GM12873 (cell line): ENCODE measurements at regions not wholly inside any gene's neighbourhood (a gene's known extent, or its start where the extent isn't known, plus 50 kb on each side); places are given as distances from the start of the nearest gene placed in this dataset.

ENCODE experiments used
- TF ChIP-seq, protein P1 (sequence below): IDR thresholded peaks from 2 replicates; pipeline ENCODE4 v1.5.1; 2012; ENCODE audit warnings: low read depth, mild to moderate bottlenecking, moderate library complexity, low read length, control low read depth; ENCODE audit not compliant: insufficient read depth; ENCODE audit errors: missing control alignments

GRCh38 chr9:13728917-13729811 lies 449.7 kb upstream of the MPDZ start:
- TF ChIP-seq, protein P1, sequence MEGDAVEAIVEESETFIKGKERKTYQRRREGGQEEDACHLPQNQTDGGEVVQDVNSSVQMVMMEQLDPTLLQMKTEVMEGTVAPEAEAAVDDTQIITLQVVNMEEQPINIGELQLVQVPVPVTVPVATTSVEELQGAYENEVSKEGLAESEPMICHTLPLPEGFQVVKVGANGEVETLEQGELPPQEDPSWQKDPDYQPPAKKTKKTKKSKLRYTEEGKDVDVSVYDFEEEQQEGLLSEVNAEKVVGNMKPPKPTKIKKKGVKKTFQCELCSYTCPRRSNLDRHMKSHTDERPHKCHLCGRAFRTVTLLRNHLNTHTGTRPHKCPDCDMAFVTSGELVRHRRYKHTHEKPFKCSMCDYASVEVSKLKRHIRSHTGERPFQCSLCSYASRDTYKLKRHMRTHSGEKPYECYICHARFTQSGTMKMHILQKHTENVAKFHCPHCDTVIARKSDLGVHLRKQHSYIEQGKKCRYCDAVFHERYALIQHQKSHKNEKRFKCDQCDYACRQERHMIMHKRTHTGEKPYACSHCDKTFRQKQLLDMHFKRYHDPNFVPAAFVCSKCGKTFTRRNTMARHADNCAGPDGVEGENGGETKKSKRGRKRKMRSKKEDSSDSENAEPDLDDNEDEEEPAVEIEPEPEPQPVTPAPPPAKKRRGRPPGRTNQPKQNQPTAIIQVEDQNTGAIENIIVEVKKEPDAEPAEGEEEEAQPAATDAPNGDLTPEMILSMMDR = no peak

GRCh38 chr9:13728131-13728530 lies 448.6 kb upstream of the MPDZ start:
- TF ChIP-seq, protein P1 = no peak

DNA sequence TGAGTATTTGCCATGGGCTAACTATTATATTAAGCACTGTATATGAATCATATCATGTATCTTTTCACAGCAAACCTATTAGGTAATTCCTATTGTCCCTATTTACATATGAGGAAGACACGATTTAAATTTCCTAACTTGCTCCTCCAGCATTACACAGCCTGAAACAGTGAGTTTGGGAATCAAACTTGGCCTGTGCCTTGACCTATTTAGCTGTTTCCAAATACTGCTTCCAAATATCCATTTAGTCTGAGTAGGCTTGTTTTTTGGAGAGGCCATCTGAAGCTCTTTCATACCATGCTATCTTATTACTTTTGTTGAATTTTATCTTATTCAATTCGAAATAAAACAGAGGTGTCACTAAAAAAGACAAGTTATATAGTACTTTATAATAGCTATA lies 447.3 kb upstream of the MPDZ start:
- TF ChIP-seq, protein P1 = no peak

GRCh38 chr9:13725516-13725915 lies 446.0 kb upstream of the MPDZ start:
- TF ChIP-seq, protein P1 = no peak

GRCh38 chr9:13721481-13722235 lies 442.2 kb upstream of the MPDZ start:
- TF ChIP-seq, protein P1 = no peak

- TF ChIP-seq, protein P1 = no peak
Measured at GRCh38 chr9:13719981-13720676, 440.6 kb upstream of the MPDZ start.

DNA sequence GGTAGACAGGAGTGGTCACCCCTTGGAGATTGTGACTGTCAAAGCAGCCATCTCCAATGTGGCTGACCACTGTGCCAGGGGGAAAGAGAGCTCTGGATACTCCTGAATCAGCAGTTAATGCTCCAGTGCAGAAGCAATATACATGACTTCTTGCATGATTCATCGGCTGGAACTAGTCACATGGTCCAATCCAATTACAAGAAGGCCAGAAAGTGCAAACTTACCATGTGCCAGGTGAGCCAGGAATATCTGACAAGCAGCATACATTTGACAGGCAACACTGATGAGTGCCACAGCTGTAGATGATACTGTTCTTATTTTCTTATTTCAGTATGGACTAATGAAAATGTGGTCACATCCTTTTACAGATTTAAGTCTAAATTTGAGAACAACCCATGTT lies 440.0 kb upstream of the MPDZ start:
- TF ChIP-seq, protein P1 = no peak
